ENCODE measurements at regions not wholly inside any gene's neighbourhood (a gene's known extent, or its start where the extent isn't known, plus 50 kb on each side); places are given as distances from the start of the nearest gene placed in this dataset.

DNA sequence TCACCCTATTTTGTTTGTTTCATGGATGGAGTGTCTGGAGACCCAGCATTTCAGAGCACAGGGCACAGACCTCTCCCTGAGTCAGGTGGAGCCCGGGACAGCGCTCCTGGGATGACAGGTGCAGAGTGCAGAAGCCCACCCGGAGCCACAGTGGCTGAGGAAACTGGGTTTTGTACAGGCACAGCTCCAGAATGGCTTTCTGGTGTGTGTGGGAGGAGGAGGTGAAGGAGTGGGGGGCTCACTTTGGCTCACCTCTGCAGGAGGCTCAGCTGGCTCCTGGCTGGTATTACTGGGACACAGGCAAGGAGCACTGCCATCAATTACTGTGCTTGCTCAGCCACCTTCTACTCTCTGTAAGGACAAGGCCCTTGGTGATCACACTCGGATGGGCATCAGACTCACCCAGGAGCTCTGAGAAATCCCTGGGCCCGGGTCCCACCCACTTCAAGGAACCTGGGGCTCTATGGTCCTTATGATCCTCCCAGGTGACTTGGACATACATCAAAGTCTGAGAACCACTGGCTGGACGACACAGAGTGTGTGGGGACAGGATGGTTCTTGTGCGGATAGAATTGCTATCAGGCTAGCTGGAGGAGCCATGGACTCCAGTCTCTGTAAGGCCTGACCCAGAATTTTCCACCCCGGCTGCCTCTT is 221.1 kb upstream of the ZNF32 start:
- H3K36me3 Mint-ChIP-seq: no peaks in the 10 kb centered on the region
- DNase-seq: peak; percentile 33
- no peaks in the 10 kb centered on the region for H3K9me3 Mint-ChIP-seq (ENCODE audit: low read depth)
- CTCF ChIA-PET: no interaction called here
- H3K27me3 Mint-ChIP-seq: peaks cover 8% of the 10 kb centered on the region
- H3K4me1 Mint-ChIP-seq: no peaks in the 10 kb centered on the region
- H3K27ac Mint-ChIP-seq: no peak overlapping the region
- no peak overlapping the region for H3K4me3 Mint-ChIP-seq
- ATAC-seq: no peak

DNA sequence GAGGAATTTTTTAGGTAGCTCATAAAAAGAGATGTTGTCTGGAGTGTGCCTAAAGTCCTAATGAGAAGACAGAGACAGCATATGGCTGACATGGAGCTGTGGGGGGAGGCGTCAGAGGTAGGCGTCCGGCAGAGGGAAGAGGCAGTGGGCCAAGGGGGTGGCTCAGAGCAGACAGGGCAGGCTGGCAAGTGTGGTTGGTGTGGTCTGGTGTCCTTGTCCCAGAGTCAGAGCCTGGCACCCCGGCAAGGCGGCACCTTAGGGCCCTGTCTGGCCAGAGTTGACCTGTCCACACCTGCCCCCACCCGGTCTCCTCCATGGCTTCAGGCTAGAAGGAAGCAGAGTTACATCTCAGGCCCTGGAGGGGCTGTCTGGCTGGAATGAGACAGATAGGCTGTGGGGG is 220.3 kb upstream of the ZNF32 start:
- Mint-ChIP-seq H3K9me3 (ENCODE audit: low read depth) (no peaks in the 10 kb centered on the region), H3K27ac (no peak overlapping the region), H3K27me3 (peaks cover 8% of the 10 kb centered on the region), H3K4me1 (no peaks in the 10 kb centered on the region), H3K36me3 (no peaks in the 10 kb centered on the region), H3K4me3 (no peak overlapping the region)
- no peak for ATAC-seq
- DNase-seq: peak; percentile 33
- CTCF ChIA-PET: interaction anchor here (1.0 kb wide), 1 partner anchor 11 kb away, joined by 3 read pairs; no protein-coding TSS in a partner anchor

DNA sequence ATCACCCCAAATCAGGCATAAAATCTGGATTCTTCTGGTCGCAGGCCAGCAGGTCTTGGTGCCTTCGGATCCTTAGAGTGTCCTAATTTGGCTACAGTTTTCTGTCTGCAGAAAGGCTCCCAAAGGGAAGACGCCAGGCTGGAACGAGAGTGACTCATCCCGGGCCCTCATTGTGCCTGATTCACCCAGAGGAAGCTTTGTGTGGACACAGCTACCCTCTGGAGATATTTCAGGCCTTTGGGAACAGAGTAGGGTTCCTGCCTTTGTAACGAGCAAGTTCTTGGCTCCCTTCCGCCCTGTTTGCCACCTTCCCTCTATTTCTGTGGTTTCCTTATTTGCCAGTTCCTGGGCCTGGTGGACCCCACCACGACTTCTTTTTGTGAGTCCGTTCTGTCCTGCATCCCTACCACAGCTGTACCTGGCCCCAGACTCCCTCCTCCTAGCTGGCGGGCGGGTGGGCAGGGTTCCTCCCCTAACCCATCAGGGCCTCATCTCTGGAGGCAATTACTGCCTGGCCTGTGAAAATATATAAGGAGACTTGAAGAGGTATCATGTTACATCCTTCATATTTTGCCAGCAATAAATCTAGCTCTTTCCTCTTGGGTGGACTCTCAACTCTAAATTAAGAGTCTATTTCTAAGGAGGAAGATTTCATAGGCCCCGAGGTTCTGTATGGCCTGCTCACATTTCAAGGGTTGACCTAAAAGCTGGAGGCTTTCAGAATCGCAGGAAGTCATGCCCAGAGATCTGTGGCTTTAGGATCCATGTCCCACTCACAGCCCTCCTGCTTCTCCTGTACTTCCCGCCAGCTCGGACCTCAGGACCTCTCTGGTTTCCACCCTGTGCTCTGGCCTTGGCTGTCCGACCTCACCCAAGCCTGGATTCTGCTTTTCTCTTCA is 219.2 kb upstream of the ZNF32 start:
- CTCF ChIA-PET: interaction anchor here (1.0 kb wide), 1 partner anchor 10 kb away, joined by 3 read pairs; no protein-coding TSS in a partner anchor
- H3K36me3 Mint-ChIP-seq: no peaks in the 10 kb centered on the region
- H3K4me3 Mint-ChIP-seq: no peak overlapping the region
- ATAC-seq (no peak), DNase-seq (no peak)
- H3K4me1 Mint-ChIP-seq: no peaks in the 10 kb centered on the region
- H3K27ac Mint-ChIP-seq: no peak overlapping the region
- H3K27me3 Mint-ChIP-seq: peaks cover 8% of the 10 kb centered on the region
- no peaks in the 10 kb centered on the region for H3K9me3 Mint-ChIP-seq (ENCODE audit: low read depth)

DNA sequence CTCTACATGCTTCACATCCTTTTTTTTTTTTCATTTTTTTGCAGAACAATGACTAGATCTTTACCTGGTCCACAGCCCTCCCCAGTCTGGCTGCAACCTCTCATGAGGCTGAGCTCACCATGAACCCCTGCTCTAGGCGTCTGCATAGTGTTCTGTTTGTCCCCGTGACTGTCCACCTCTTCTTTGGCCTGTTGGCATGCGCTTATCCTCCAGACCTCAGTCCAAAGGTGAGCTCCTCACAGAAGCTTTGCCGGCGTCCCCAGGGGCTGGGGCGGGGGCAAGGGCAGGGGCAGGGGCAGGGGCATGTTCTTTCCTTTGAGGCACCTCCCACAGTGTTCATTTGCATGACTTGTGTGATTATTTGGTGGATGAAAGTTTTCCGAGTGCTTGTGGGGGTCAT is 218.4 kb upstream of the ZNF32 start:
- no peaks in the 10 kb centered on the region for H3K36me3 Mint-ChIP-seq
- H3K4me3 Mint-ChIP-seq: no peak overlapping the region
- DNase-seq (no peak), ATAC-seq (no peak)
- no peaks in the 10 kb centered on the region for H3K4me1 Mint-ChIP-seq
- peaks cover 8% of the 10 kb centered on the region for H3K27me3 Mint-ChIP-seq
- no peak overlapping the region for H3K27ac Mint-ChIP-seq
- no peaks in the 10 kb centered on the region for H3K9me3 Mint-ChIP-seq (ENCODE audit: low read depth)
- CTCF ChIA-PET: no interaction called here

DNA sequence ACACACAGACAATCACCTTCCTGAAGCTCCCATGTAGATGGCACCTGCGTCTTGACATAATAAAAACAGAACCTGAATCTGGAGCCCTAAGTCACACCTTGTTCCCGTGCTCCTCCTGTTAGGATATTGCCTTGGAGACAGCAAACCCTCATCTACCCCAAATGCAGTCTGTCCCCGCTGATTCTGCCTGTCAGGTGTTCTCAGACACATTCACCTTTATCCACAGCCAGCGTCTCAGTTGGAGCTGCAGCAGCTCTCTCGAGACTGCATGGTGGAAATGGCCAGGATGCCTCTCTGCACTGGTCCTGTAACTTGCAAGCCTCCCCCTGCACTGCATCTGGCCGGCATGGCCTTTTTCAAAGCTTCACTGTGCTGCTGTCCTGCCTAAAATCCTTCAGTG is 218.0 kb upstream of the ZNF32 start:
- DNase-seq: no peak
- Mint-ChIP-seq H3K4me3 (no peak overlapping the region), H3K27me3 (peaks cover 8% of the 10 kb centered on the region), H3K36me3 (no peaks in the 10 kb centered on the region), H3K4me1 (no peaks in the 10 kb centered on the region), H3K9me3 (ENCODE audit: low read depth) (no peaks in the 10 kb centered on the region), H3K27ac (no peak overlapping the region)
- no peak for ATAC-seq
- CTCF ChIA-PET: no interaction called here

DNA sequence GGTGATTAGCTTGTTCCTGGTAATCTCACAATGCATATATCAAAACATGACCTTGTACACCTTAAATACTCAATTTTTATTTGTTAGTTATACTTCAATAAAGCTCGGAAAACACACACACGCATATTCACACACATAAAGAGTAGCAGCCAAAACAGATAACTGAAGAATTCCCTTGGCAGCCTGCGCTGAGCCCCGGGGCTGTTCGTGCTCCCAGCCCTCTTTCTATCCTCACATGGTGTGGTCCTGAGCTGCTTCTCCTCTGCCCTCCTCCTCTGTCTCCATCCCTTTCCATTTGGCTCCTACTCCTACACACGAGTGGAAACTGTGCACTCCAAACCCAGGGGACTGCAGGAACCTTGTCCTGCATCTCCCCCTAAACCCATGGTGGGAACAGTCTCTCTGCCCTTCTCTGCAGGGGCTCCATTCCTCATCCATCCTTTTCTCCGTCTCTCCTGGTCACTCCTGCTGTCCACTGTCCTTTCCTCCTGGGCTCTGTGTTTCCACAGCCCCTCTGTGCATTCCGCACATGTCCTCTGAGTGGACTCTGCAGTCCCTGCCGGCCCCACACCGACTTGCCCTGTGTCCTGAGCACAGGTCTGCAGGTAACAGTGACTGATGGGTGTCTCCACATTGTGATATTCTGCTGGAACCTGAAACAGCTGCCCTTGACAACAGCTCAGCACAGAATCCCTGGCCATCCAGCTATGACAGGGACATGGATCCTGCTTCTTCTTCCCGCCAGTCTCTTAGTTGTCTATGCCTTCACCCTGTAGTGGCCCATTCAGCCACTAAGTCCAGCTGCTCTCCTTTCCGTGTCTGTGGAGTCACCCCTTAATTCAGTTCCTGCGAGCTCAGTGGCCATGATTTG is 216.8 kb upstream of the ZNF32 start:
- H3K9me3 Mint-ChIP-seq (ENCODE audit: low read depth): no peaks in the 10 kb centered on the region
- H3K27me3 Mint-ChIP-seq: peaks cover 8% of the 10 kb centered on the region
- no peaks in the 10 kb centered on the region for H3K36me3 Mint-ChIP-seq
- no peak overlapping the region for H3K4me3 Mint-ChIP-seq
- no peaks in the 10 kb centered on the region for H3K4me1 Mint-ChIP-seq
- ATAC-seq (no peak), DNase-seq (no peak)
- CTCF ChIA-PET: no interaction called here
- H3K27ac Mint-ChIP-seq: no peak overlapping the region

DNA sequence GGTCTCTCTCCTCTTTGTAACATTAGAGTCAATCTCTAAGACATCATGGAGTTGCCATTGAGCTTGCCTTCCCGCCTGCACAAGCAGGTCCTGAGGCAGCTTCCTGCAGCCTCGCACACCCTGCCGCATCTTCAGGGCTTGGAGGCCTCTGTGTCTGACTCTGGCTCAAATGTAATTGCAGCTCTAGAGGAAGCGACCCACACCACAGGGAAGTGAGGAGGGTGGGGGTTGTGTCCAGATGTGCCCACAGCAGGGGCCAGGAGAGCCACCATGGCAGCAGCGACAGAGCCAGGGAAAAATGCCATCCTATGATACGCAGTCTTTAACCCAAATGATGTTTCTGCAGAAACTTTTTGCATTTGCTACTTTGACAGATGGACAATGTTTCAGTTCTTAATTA is 216.0 kb upstream of the ZNF32 start:
- CTCF ChIA-PET: no interaction called here
- no peaks in the 10 kb centered on the region for H3K9me3 Mint-ChIP-seq (ENCODE audit: low read depth)
- ATAC-seq (no peak), DNase-seq (peak; percentile 22)
- no peaks in the 10 kb centered on the region for H3K4me1 Mint-ChIP-seq
- no peak overlapping the region for H3K4me3 Mint-ChIP-seq
- peaks cover 8% of the 10 kb centered on the region for H3K27me3 Mint-ChIP-seq
- H3K36me3 Mint-ChIP-seq: no peaks in the 10 kb centered on the region
- no peak overlapping the region for H3K27ac Mint-ChIP-seq

DNA sequence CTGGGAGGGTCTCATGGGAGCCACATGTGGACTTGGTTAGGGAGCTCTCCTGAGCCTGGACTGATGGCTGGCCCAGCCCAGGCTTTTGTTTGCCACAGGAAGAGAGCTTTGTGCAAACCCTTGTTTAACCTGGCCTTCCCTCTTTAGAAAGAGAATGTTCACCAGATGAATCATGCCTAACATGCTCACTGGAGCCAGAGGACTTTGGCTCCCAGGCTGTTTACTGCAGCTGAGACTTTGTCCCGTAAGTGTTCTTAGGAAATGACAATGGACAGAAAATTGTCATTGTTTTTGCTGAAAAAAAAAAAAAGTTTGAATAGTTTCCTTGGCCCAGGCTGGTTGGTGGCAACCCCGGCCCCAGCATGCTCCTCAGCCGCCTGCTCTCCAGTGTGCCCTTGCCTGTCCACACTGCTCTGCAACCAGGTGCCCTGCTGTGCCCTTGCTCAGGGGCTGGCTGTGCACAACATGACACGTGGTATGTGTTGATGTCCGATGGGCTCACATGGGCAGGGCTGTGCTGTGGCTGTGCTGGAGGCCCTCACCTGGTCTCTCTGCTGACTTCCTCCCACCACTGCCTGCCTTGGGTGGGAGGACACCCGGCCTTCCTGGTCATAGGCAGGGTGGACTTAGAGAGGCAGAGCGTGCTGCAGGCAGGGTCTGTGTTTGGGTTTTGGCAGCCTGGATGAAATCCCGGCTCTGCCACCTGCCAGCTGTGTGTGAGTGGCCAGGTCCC is 215.3 kb upstream of the ZNF32 start:
- Mint-ChIP-seq H3K9me3 (ENCODE audit: low read depth) (no peaks in the 10 kb centered on the region), H3K4me1 (no peaks in the 10 kb centered on the region), H3K27ac (no peak overlapping the region), H3K27me3 (peaks cover 9% of the 10 kb centered on the region), H3K4me3 (no peak overlapping the region), H3K36me3 (no peaks in the 10 kb centered on the region)
- DNase-seq: peak; percentile 21
- no peak for ATAC-seq
- CTCF ChIA-PET: no interaction called here

DNA sequence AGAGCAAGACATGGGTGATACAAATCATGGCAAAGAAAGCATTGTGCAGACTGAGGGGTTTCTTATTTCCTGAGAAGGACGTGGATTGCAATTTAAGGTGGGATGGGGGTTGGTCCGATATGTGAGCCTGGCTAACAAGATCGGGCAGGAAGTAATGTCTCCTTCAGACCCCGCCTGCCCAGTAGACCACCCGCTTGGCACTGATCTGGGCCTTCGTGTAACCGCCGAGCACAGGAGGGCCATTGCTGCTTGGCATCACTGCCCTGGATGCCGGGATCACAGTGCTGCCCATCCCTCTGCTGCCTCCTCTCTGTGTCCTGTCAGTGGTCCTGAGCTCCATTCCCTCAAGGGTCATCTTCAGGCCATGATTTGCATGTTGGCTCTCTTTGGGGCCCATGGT is 214.6 kb upstream of the ZNF32 start:
- DNase-seq (no peak), ATAC-seq (no peak)
- H3K4me1 Mint-ChIP-seq: no peaks in the 10 kb centered on the region
- H3K36me3 Mint-ChIP-seq: no peaks in the 10 kb centered on the region
- H3K9me3 Mint-ChIP-seq (ENCODE audit: low read depth): no peaks in the 10 kb centered on the region
- H3K27ac Mint-ChIP-seq: no peak overlapping the region
- H3K4me3 Mint-ChIP-seq: no peak overlapping the region
- H3K27me3 Mint-ChIP-seq: peaks cover 10% of the 10 kb centered on the region
- CTCF ChIA-PET: no interaction called here

DNA sequence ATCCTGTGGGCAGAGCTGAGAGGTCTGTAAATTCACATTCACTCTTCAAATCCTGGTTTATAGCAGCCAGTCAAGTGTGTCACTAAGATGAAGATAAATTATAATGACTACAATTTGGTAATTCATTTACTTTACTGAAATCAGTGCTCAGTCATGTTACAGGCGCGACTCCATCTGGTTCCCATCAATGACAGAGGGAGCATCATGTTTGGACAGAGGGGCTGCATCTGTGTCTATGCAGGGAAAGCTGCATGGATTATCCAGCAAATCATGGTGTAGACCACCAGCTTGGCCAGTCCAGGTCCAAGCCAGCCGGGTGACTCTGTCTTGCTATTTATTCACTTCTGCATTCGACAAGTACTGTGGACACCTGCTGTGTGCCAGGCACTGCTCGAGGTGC is 214.1 kb upstream of the ZNF32 start:
- peak; percentile 26 for DNase-seq
- CTCF ChIA-PET: no interaction called here
- Mint-ChIP-seq H3K4me1 (no peaks in the 10 kb centered on the region), H3K27me3 (peaks cover 10% of the 10 kb centered on the region), H3K36me3 (no peaks in the 10 kb centered on the region), H3K4me3 (no peak overlapping the region), H3K27ac (no peak overlapping the region), H3K9me3 (ENCODE audit: low read depth) (no peaks in the 10 kb centered on the region)
- ATAC-seq: no peak

DNA sequence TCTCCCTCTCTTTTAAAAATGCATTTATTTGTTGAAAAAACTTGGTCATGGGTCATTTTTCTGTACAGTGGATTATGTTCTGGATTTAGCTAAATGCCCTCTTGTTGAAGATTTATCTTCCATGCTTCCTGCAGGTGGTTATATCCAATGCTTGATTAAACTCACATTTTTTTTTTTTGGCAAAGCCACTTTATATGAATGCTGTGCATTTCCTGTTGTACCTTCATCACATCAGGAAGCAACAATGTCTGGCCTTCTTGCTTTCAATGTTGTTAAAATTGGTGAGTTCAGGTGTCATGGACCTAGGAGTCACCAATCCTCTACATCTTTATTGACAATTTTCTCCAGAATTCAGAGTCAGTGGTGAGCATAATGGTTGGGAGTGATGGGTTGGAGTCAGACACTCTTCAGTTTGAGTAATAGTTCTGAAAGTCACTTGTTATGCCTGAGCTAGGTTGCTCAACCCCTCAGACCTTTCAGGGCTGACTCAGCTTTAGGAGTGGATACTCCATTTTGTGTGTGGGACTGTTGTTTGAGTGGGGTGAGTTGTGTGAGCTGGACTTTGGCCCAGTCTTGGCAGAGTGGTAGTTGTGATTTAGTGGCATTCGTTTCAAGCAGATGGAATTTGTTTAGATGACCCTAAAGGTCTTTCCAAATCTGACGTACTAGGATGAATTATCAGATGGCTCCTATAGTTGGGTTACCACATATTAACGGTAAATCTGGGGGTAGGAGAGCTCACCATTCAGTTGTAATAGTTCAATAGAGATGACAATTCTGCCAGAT is 213.5 kb upstream of the ZNF32 start:
- DNase-seq (peak; percentile 19), ATAC-seq (no peak)
- Mint-ChIP-seq H3K27ac (no peak overlapping the region), H3K4me1 (no peaks in the 10 kb centered on the region), H3K4me3 (no peak overlapping the region), H3K9me3 (ENCODE audit: low read depth) (no peaks in the 10 kb centered on the region), H3K36me3 (no peaks in the 10 kb centered on the region), H3K27me3 (peaks cover 10% of the 10 kb centered on the region)
- CTCF ChIA-PET: no interaction called here

DNA sequence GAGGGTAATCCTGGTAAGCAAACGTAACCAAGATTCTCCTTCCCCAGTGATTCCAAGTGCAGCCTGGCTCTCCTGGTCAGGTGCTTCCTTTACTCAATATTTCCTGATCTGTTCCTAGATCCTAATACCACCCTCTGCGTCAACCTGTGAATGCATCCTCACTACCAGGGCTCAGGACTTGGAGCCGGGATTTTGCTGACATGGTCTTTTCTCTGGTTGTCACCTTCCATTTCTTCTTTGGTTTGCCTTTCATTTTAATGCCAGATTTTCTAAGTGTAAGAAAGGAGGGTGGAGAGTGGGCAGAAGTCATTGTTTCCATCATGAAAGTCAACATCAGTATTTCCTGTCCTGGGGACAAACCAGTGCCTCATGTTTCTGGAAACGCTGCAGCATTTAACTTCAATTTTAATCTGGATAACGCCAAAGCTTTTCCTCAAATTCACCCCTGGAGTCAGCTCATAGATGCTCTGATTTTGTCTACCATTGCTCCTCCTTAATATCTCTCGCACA is 210.4 kb upstream of the ZNF32 start:
- no peak overlapping the region for H3K27ac Mint-ChIP-seq
- CTCF ChIA-PET: interaction anchor here (1.2 kb wide), 1 partner anchor 10 kb away, joined by 3 read pairs; no protein-coding TSS in a partner anchor
- no peak overlapping the region for H3K4me3 Mint-ChIP-seq
- no peaks in the 10 kb centered on the region for H3K4me1 Mint-ChIP-seq
- H3K27me3 Mint-ChIP-seq: peaks cover 2% of the 10 kb centered on the region
- ATAC-seq (no peak), DNase-seq (peak; percentile 19)
- no peaks in the 10 kb centered on the region for H3K36me3 Mint-ChIP-seq
- H3K9me3 Mint-ChIP-seq (ENCODE audit: low read depth): no peaks in the 10 kb centered on the region
